GM12878 (cell line): ENCODE measurements at regions not wholly inside any gene's neighbourhood (a gene's known extent, or its start where the extent isn't known, plus 50 kb on each side); places are given as distances from the start of the nearest gene placed in this dataset.

Experiments used
- ATAC-seq: fragments of 200-7000 bp; cut with Tn5 transposase; 3 replicates; pipeline ENCODE4 v1.9.1; 2020; ENCODE audit warnings: mild to moderate bottlenecking, moderate library complexity
- BruUV-seq: library from RNA; stranded (reverse); fragments of 400-500 nt; replicated peaks from 2 replicates; lab custom pipeline; 2021; lab: Mats Ljungman, UMichigan
- CTCF ChIA-PET: fragments of 300-600 bp; sonication (Branson Sonifier 250); formaldehyde crosslinking; extraction: SDS; loops from one replicate; lab custom pipeline; 2021; ENCODE audit warnings: inconsistent platforms; lab: Yijun Ruan, JAX
- POLR2A ChIA-PET: fragments of 350-600 bp; formaldehyde crosslinking; extraction: SDS; loops from one replicate; lab custom pipeline; 2021; ENCODE audit warnings: inconsistent platforms; lab: Charles Lee
- RAD21 ChIA-PET: fragments of 300-600 bp; sonication (Branson Sonifier 250); formaldehyde crosslinking; loops from one replicate; lab custom pipeline; 2023; ENCODE audit warnings: antibody characterized with exemption; ENCODE audit not compliant: unreplicated experiment; lab: Charles Lee
- SMC1A ChIA-PET: fragments of 300-600 bp; sonication (Branson Sonifier 250); formaldehyde crosslinking; loops from one replicate; lab custom pipeline; 2023; ENCODE audit not compliant: unreplicated experiment, uncharacterized antibody; lab: Charles Lee
- DNase-seq: peaks from one replicate; pipeline ENCODE4 v3.0.0-alpha.2; 2011; ENCODE audit warnings: low read depth, low spot score
- FAIRE-seq: peaks from 3 replicates; lab custom pipeline; 2011; peaks lifted over from hg19 to GRCh38; lab: Jason Lieb, UNC
- H2AFZ ChIP-seq: 2 replicates; pipeline ENCODE4 v1.6.0; 2011; ENCODE audit warnings: low read depth, low read length, control low read depth; ENCODE audit not compliant: control insufficient read depth
- H3K27ac ChIP-seq: 2 replicates; pipeline ENCODE4 v1.5.1; 2011; ENCODE audit warnings: control low read depth; ENCODE audit not compliant: control insufficient read depth, insufficient read depth
- H3K27me3 ChIP-seq, 2 experiments: replicated peaks in 1 of 2; 2 replicates each; pipeline versions ENCODE4 v1.6.0 to v1.6.1; 2011; ENCODE audit warnings: low read length in 1 of 2; ENCODE audit not compliant: control insufficient read depth in 2 of 2, insufficient read depth in 2 of 2
- H3K36me3 ChIP-seq, 2 experiments: 2 replicates each; pipeline ENCODE4 v1.5.1; 2011; ENCODE audit warnings: low read length in 1 of 2; ENCODE audit not compliant: control insufficient read depth in 2 of 2, insufficient read depth in 2 of 2
- H3K4me1 ChIP-seq: 2 replicates; pipeline ENCODE4 v1.6.1; 2011; ENCODE audit warnings: mild to moderate bottlenecking, low read length, moderate library complexity, mixed read lengths; ENCODE audit not compliant: control insufficient read depth, insufficient read depth
- H3K4me2 ChIP-seq: 2 replicates; pipeline ENCODE4 v1.6.0; 2011; ENCODE audit warnings: control low read depth; ENCODE audit not compliant: control insufficient read depth, insufficient read depth
- H3K4me3 ChIP-seq: fragments of 200-600 bp; sonication (generic); 2 replicates; pipeline ENCODE4 v1.5.1; 2016
- H3K79me2 ChIP-seq: 2 replicates; pipeline ENCODE4 v1.6.0; 2011; ENCODE audit warnings: low read length; ENCODE audit not compliant: control insufficient read depth, insufficient read depth
- H3K9ac ChIP-seq: 2 replicates; pipeline ENCODE4 v1.8.0; 2011; ENCODE audit warnings: low read length, control low read depth, mixed read lengths; ENCODE audit not compliant: control insufficient read depth, insufficient read depth
- H3K9me3 ChIP-seq: replicated peaks from 3 replicates; pipeline ENCODE4 v1.5.1; 2011; ENCODE audit warnings: mild to moderate bottlenecking, low read length; ENCODE audit not compliant: control insufficient read depth, insufficient read depth
- H4K20me1 ChIP-seq: 2 replicates; pipeline ENCODE4 v1.6.0; 2011; ENCODE audit not compliant: control insufficient read depth, insufficient read depth
- ATF2 ChIP-seq: IDR thresholded peaks from 2 replicates; pipeline ENCODE4 v1.6.1; 2012; ENCODE audit warnings: low read length, inconsistent platforms
- BCLAF1 ChIP-seq: fragments of 450-650 bp; IDR thresholded peaks from 2 replicates; pipeline ENCODE4 v1.6.1; 2017; ENCODE audit warnings: antibody characterized with exemption, mild to moderate bottlenecking, moderate library complexity
- CBX5 ChIP-seq: sonication (generic); IDR thresholded peaks from 2 replicates; pipeline ENCODE4 v1.6.1; 2016; ENCODE audit warnings: low read depth, moderate library complexity, mild to moderate bottlenecking, inconsistent platforms
- E2F4 ChIP-seq: IDR thresholded peaks from 2 replicates; pipeline ENCODE4 v1.6.1; 2012; ENCODE audit warnings: low read depth, low read length, improper control_type of control experiment
- EGR1 ChIP-seq, 2 experiments: IDR thresholded peaks; 1 replicate in 1 of 2; 2 replicates in 1 of 2; pipeline ENCODE4 v1.6.1; 2011 to 2012; ENCODE audit warnings: low read depth in 2 of 2, low read length in 2 of 2, borderline replicate concordance in 1 of 2, mild to moderate bottlenecking in 1 of 2, moderate library complexity in 1 of 2
- GATAD2B ChIP-seq: fragments of 450-650 bp; conservative IDR thresholded peaks from 2 replicates; pipeline ENCODE4 v1.6.1; 2017; ENCODE audit warnings: low read depth, mild to moderate bottlenecking, moderate library complexity
- IRF5 ChIP-seq: fragments of 450-650 bp; IDR thresholded peaks from 2 replicates; pipeline ENCODE4 v1.6.1; 2017; ENCODE audit warnings: borderline replicate concordance
- KDM1A ChIP-seq: fragments of 200-600 bp; sonication (generic); IDR thresholded peaks from 2 replicates; pipeline ENCODE4 v1.6.1; 2016; ENCODE audit warnings: borderline replicate concordance
- NKRF ChIP-seq: fragments of 450-650 bp; conservative IDR thresholded peaks from 2 replicates; pipeline ENCODE4 v1.6.1; 2017; ENCODE audit warnings: mild to moderate bottlenecking, moderate library complexity
- POLR2A ChIP-seq: IDR thresholded peaks from 2 replicates; pipeline ENCODE4 v1.6.1; 2011; ENCODE audit warnings: low read depth, mild to moderate bottlenecking, low read length
- SMAD5 ChIP-seq: IDR thresholded peaks from 2 replicates; pipeline ENCODE4 v1.6.1; 2016; ENCODE audit warnings: antibody characterized with exemption, low read depth
- SP1 ChIP-seq: IDR thresholded peaks from one replicate; pipeline ENCODE4 v1.6.1; 2011; ENCODE audit warnings: low read depth, low read length
- STAT3 ChIP-seq: IDR thresholded peaks from 2 replicates; pipeline ENCODE4 v1.6.1; 2011; ENCODE audit warnings: low read depth, low read length, improper control_type of control experiment
- TBL1XR1 ChIP-seq: IDR thresholded peaks from 2 replicates; pipeline ENCODE4 v1.6.1; 2012; ENCODE audit warnings: low read depth, low read length, improper control_type of control experiment
- ZBED1 ChIP-seq: IDR thresholded peaks from 2 replicates; pipeline ENCODE4 v1.6.1; 2016; ENCODE audit warnings: borderline replicate concordance
- WGBS: methylation state at CpG from one replicate; pipeline ENCODE4 v1.1.6; 2016; ENCODE audit warnings: low lambda C conversion rate; ENCODE audit not compliant: insufficient replicate concordance, insufficient coverage; ENCODE audit errors: missing lambda C conversion rate; 5-methylcytosine and 5-hydroxymethylcytosine counted together
- in situ Hi-C: fragments of 300-500 bp; cut with MboI; formaldehyde crosslinking; loops from 9 replicates; pipeline ENCODE4 v1.14.3; 2018; ENCODE audit warnings: mixed read lengths
- intact Hi-C: fragments of 100-400 bp; cut with micrococcal nuclease; formaldehyde crosslinking; loops from one replicate; pipeline ENCODE4 v1.14.2; 2022; ENCODE audit not compliant: unreplicated experiment

GRCh38 chr3:168952551-168952950 is 711.0 kb downstream of the MECOM start:
- Histone ChIP-seq H3K27ac (no peak overlapping the region), H3K4me2 (no peak overlapping the region), H2AFZ (no peak overlapping the region), H3K27me3 (no peaks in the 10 kb centered on the region), H4K20me1 (no peaks in the 10 kb centered on the region), H3K79me2 (no peaks in the 10 kb centered on the region)
- no peak for FAIRE-seq
- ATAC-seq: no peak
- ChIA-PET RAD21 (no interaction called here), SMC1A (interaction anchor here (1.3 kb wide), 2 partner anchors 8 to 792 kb away, joined by 3 to 4 read pairs; no protein-coding TSS in a partner anchor)
- intact Hi-C loops: no loop called here
- WGBS: 24% methylated on average over 4 of the region's 4 CpGs
- BruUV-seq: no TSS peak
- TF ChIP-seq IRF5 (no peak), SMAD5 (no peak), GATAD2B (no peak), TBL1XR1 (no peak), STAT3 (no peak), E2F4 (no peak), ZBED1 (no peak), SP1 (no peak), ATF2 (no peak), BCLAF1 (no peak), NKRF (no peak), CBX5 (no peak), KDM1A (no peak), EGR1 (IDR thresholded peaks at IDR 0.05; ENCODE audit: borderline replicate concordance in 1 of 2, low read depth in 2 of 2, low read length in 2 of 2) (no peak), POLR2A (no peak)
- TF ChIP-seq, all 136 proteins: peak for 0
- no peak overlapping the region for H3K9ac ChIP-seq
- no peaks in the 10 kb centered on the region for H3K36me3 ChIP-seq
- H3K4me1 ChIP-seq: no peaks in the 10 kb centered on the region
- ChIA-PET POLR2A (no interaction called here), CTCF (interaction anchor here (0.7 kb wide), 1 partner anchor 197 kb away, joined by 3 read pairs; no protein-coding TSS in a partner anchor)
- H3K4me3 ChIP-seq: no peak overlapping the region
- no peaks in the 10 kb centered on the region for H3K9me3 ChIP-seq
- in situ Hi-C loops: no loop called here
- no peak for DNase-seq
